HCT116 (cell line): ENCODE measurements at regions not wholly inside any gene's neighbourhood (a gene's known extent, or its start where the extent isn't known, plus 50 kb on each side); places are given as distances from the start of the nearest gene placed in this dataset.

ENCODE experiments used
- ATAC-seq: fragments of 200-7000 bp; cut with Tn5 transposase; 2 replicates; pipeline ENCODE4 v1.9.1; 2020; ENCODE audit warnings: mild to moderate bottlenecking, moderate library complexity
- BruUV-seq: library from RNA; stranded (reverse); fragments of 400-500 nt; replicated peaks from 2 replicates; lab custom pipeline; 2021; lab: Mats Ljungman, UMichigan
- CTCF ChIA-PET: fragments of 300-600 bp; sonication (Branson Sonifier 250); formaldehyde crosslinking; loops from one replicate; lab custom pipeline; 2021; ENCODE audit warnings: antibody characterized with exemption; lab: Charles Lee
- POLR2A ChIA-PET: fragments of 300-600, 350-600 bp; sonication (Branson Sonifier 250); formaldehyde crosslinking; loops from one replicate; lab custom pipeline; 2021; ENCODE audit warnings: antibody characterized with exemption; lab: Charles Lee
- RAD21 ChIA-PET, 2 experiments: fragments of 300-600 bp; sonication (Branson Sonifier 250); formaldehyde crosslinking; loops; one replicate each; lab custom pipeline; 2023; ENCODE audit warnings: low total read pairs in 2 of 2; ENCODE audit not compliant: uncharacterized antibody in 2 of 2, unreplicated experiment in 2 of 2, low non-redundant PET in 1 of 2; lab: Charles Lee
- DNase-seq: peaks from one replicate; pipeline ENCODE4 v3.0.0-alpha.2; 2010; ENCODE audit warnings: low read depth, low spot score
- H2AFZ ChIP-seq: fragments of 200-600 bp; shearing (Covaris generic), sonication (generic); 2 replicates; pipeline ENCODE4 v1.6.1; 2017; ENCODE audit warnings: low read depth, mixed run types, mixed read lengths, antibody characterized with exemption, low read length; ENCODE audit not compliant: poor library complexity, severe bottlenecking
- H3K27ac ChIP-seq: 2 replicates; pipeline ENCODE4 v1.5.1; 2012; ENCODE audit warnings: low read depth, low read length
- H3K27me3 ChIP-seq: fragments of 200-600 bp; sonication (generic); 2 replicates; pipeline ENCODE4 v1.6.1; 2016; ENCODE audit warnings: mixed run types, low read length, mixed read lengths; ENCODE audit not compliant: insufficient read depth
- H3K36me3 ChIP-seq, 2 experiments: fragments of 200-500 bp in 1 of 2; fragments of 200-600 bp in 1 of 2; sonication (Bioruptor generic) in 1 of 2; sonication (generic) in 1 of 2; 2 replicates each; pipeline versions ENCODE4 v1.5.1 to v1.6.1; 2014 to 2016; ENCODE audit warnings: low read length in 2 of 2, inconsistent platforms in 1 of 2, mixed read lengths in 1 of 2, mixed run types in 1 of 2; ENCODE audit not compliant: insufficient read depth in 2 of 2, control insufficient read depth in 1 of 2
- H3K4me1 ChIP-seq, 2 experiments: fragments of 200-600 bp in 1 of 2; sonication (generic) in 1 of 2; 2 replicates each; pipeline versions ENCODE4 v1.5.1 to v1.6.1; 2012 to 2017; ENCODE audit warnings: low read length in 2 of 2, inconsistent platforms in 1 of 2, mild to moderate bottlenecking in 1 of 2, mixed read lengths in 1 of 2, mixed run types in 1 of 2, moderate library complexity in 1 of 2; ENCODE audit not compliant: insufficient read depth in 2 of 2, control insufficient read depth in 1 of 2
- H3K4me2 ChIP-seq: fragments of 200-600 bp; sonication (generic); 2 replicates; pipeline ENCODE4 v1.6.1; 2017; ENCODE audit warnings: mixed run types, low read length, mixed read lengths
- H3K4me3 ChIP-seq, 2 experiments: fragments of 200-600 bp in 1 of 2; sonication (generic) in 1 of 2; replicated peaks in 1 of 2; 2 replicates each; pipeline ENCODE4 v1.5.1; 2011 to 2016; ENCODE audit warnings: low read length in 2 of 2, control low read depth in 1 of 2, low read depth in 1 of 2, mild to moderate bottlenecking in 1 of 2, mixed read lengths in 1 of 2, mixed run types in 1 of 2
- H3K79me2 ChIP-seq: fragments of 200-600 bp; sonication (generic); 2 replicates; pipeline ENCODE4 v1.6.1; 2017; ENCODE audit warnings: mild to moderate bottlenecking, mixed run types, low read length, moderate library complexity, mixed read lengths; ENCODE audit not compliant: insufficient read depth
- H3K9ac ChIP-seq: fragments of 200-600 bp; sonication (generic); 2 replicates; pipeline ENCODE4 v1.6.1; 2016; ENCODE audit warnings: low read length, mixed read lengths
- H3K9me2 ChIP-seq: fragments of 200-600 bp; sonication (generic), shearing (Covaris generic); 2 replicates; pipeline ENCODE4 v1.6.1; 2017; ENCODE audit warnings: mixed run types, mild to moderate bottlenecking, moderate library complexity; ENCODE audit not compliant: insufficient read depth
- H3K9me3 ChIP-seq, 2 experiments: fragments of 200-500 bp in 1 of 2; fragments of 200-600 bp in 1 of 2; sonication (Bioruptor generic) in 1 of 2; sonication (generic) in 1 of 2; 2 replicates each; pipeline ENCODE4 v1.6.1; 2014 to 2017; ENCODE audit warnings: low read length in 2 of 2, mixed read lengths in 2 of 2, inconsistent platforms in 1 of 2, low read depth in 1 of 2, mild to moderate bottlenecking in 1 of 2, mixed run types in 1 of 2, moderate library complexity in 1 of 2; ENCODE audit not compliant: control insufficient read depth in 1 of 2, insufficient read depth in 1 of 2
- H4K20me1 ChIP-seq: fragments of 200-600 bp; sonication (generic), shearing (Covaris generic); 2 replicates; pipeline ENCODE4 v1.6.1; 2017; ENCODE audit warnings: mixed run types, mild to moderate bottlenecking, moderate library complexity; ENCODE audit not compliant: insufficient read depth
- ATF3 ChIP-seq: IDR thresholded peaks from 2 replicates; pipeline ENCODE4 v1.6.1; 2012
- CBX3 ChIP-seq: IDR thresholded peaks from 2 replicates; pipeline ENCODE4 v1.6.1; 2012; ENCODE audit warnings: low read depth
- EGR1 ChIP-seq: IDR thresholded peaks from 2 replicates; pipeline ENCODE4 v1.6.1; 2012; ENCODE audit warnings: low read depth
- ELF1 ChIP-seq: IDR thresholded peaks from 2 replicates; pipeline ENCODE4 v1.6.1; 2012; ENCODE audit warnings: low read depth, borderline replicate concordance
- EZH2 ChIP-seq: fragments of 200-600 bp; sonication (generic); IDR thresholded peaks from 2 replicates; pipeline ENCODE4 v1.6.1; 2017; ENCODE audit warnings: antibody characterized with exemption, mixed run types
- EZH2phosphoT487 ChIP-seq: fragments of 200-600 bp; IDR thresholded peaks from 2 replicates; pipeline ENCODE4 v1.6.1; 2018; ENCODE audit warnings: antibody characterized with exemption, borderline replicate concordance
- JUND ChIP-seq: IDR thresholded peaks from 2 replicates; pipeline ENCODE4 v1.6.1; 2012
- MAX ChIP-seq: IDR thresholded peaks from 2 replicates; pipeline ENCODE4 v1.6.1; 2012
- POLR2A ChIP-seq: IDR thresholded peaks from 2 replicates; pipeline ENCODE4 v1.7.0; 2011; ENCODE audit warnings: borderline replicate concordance; ENCODE audit not compliant: insufficient read depth, insufficient read length; ENCODE audit errors: extremely low read depth
- POLR2AphosphoS5 ChIP-seq: IDR thresholded peaks from 2 replicates; pipeline ENCODE4 v1.6.1; 2011; ENCODE audit warnings: mild to moderate bottlenecking, low read depth, low read length, moderate library complexity
- RAD21 ChIP-seq: IDR thresholded peaks from 2 replicates; pipeline ENCODE4 v1.6.1; 2012; ENCODE audit warnings: low read depth, mild to moderate bottlenecking
- REST ChIP-seq: IDR thresholded peaks from 2 replicates; pipeline ENCODE4 v1.6.1; 2012; ENCODE audit warnings: low read depth
- SIN3A ChIP-seq: IDR thresholded peaks from 2 replicates; pipeline ENCODE4 v1.6.1; 2012; ENCODE audit warnings: low read depth
- SRF ChIP-seq: IDR thresholded peaks from 2 replicates; pipeline ENCODE4 v1.6.1; 2012; ENCODE audit warnings: low read depth
- TCF7L2 ChIP-seq: IDR thresholded peaks from 2 replicates; pipeline ENCODE4 v1.7.0; 2011; ENCODE audit warnings: borderline replicate concordance, inconsistent platforms; ENCODE audit not compliant: insufficient read depth, insufficient read length; ENCODE audit errors: extremely low read depth
- YY1 ChIP-seq: IDR thresholded peaks from 2 replicates; pipeline ENCODE4 v1.6.1; 2011; ENCODE audit warnings: low read length, low read depth, moderate library complexity, mild to moderate bottlenecking; ENCODE audit not compliant: insufficient replicate concordance; ENCODE audit errors: extremely low read depth
- ZBTB33 ChIP-seq: IDR thresholded peaks from 2 replicates; pipeline ENCODE4 v1.6.1; 2011; ENCODE audit warnings: mild to moderate bottlenecking, low read length, moderate library complexity; ENCODE audit not compliant: insufficient replicate concordance; ENCODE audit errors: extremely low read depth
- ZNF274 ChIP-seq: fragments of 200-500 bp; sonication (Bioruptor generic); IDR thresholded peaks from 2 replicates; pipeline ENCODE4 v1.6.1; 2014; ENCODE audit warnings: mild to moderate bottlenecking, low read depth, low read length, inconsistent platforms
- intact Hi-C: fragments of 100-400 bp; cut with micrococcal nuclease; formaldehyde crosslinking; loops from 2 replicates; pipeline ENCODE4 v1.10.0; 2022

- TF ChIP-seq REST (no peak), ATF3 (no peak), SIN3A (no peak)
These were observed 97.1 kb downstream of the KCNJ2 start (continued) for GRCh38 chr17:70266394-70266793.

- Histone ChIP-seq H3K9ac (no peak overlapping the region), H3K36me3 (no peaks in the 10 kb centered on the region), H3K27me3 (no peaks in the 10 kb centered on the region), H4K20me1 (no peaks in the 10 kb centered on the region), H2AFZ (no peak overlapping the region), H3K27ac (no peak overlapping the region), H3K4me1 (no peaks in the 10 kb centered on the region), H3K9me2 (no peaks in the 10 kb centered on the region), H3K4me2 (no peak overlapping the region), H3K79me2 (no peaks in the 10 kb centered on the region), H3K4me3 (no peak overlapping the region), H3K9me3 (peaks cover 5 to 19% of the 10 kb centered on the region in 2 experiments; a peak in 2 of 4 replicates)
- POLR2A ChIA-PET: no interaction called here
- CTCF ChIA-PET: no interaction called here
- no peak for TF ChIP-seq EZH2
- TF ChIP-seq YY1: no peak
- TF ChIP-seq MAX: no peak
- no peak for TF ChIP-seq EGR1
- no peak for TF ChIP-seq ELF1
- TF ChIP-seq ZNF274: no peak
- no peak for TF ChIP-seq EZH2phosphoT487
- no peak for TF ChIP-seq POLR2A
- TF ChIP-seq RAD21: no peak
- TF ChIP-seq CBX3: no peak
- no peak for TF ChIP-seq TCF7L2
- no peak for TF ChIP-seq JUND
- TF ChIP-seq SRF: no peak
- TF ChIP-seq ZBTB33: no peak
- no peak for TF ChIP-seq POLR2AphosphoS5
- ATAC-seq: no peak
- DNase-seq: no peak
- intact Hi-C loops: no loop called here
- RAD21 ChIA-PET: no interaction called here
- no TSS peak for BruUV-seq
These were observed 99.1 kb downstream of the KCNJ2 start for GRCh38 chr17:70268383-70268782.
